K562 (cell line): ENCODE measurements at regions not wholly inside any gene's neighbourhood (a gene's known extent, or its start where the extent isn't known, plus 50 kb on each side); places are given as distances from the start of the nearest gene placed in this dataset.

ENCODE experiments used
- ATAC-seq: fragments of 200-7000 bp; cut with Tn5 transposase; 3 replicates; pipeline ENCODE4 v1.9.1; 2020; ENCODE audit warnings: moderate library complexity
- BruUV-seq: library from RNA; stranded (reverse); fragments of 400-500 nt; replicated peaks from 2 replicates; lab custom pipeline; 2021; lab: Mats Ljungman, UMichigan
- CTCF ChIA-PET: fragments of 300-600 bp; formaldehyde crosslinking; extraction: SDS; loops from one replicate; lab custom pipeline; 2021; ENCODE audit warnings: low intra/inter-chr PET ratio; lab: Yijun Ruan, JAX
- POLR2A ChIA-PET: fragments of 300-600, 350-650 bp; sonication (Branson Sonifier 250); formaldehyde crosslinking; extraction: SDS; loops from one replicate; lab custom pipeline; 2021; ENCODE audit warnings: antibody characterized with exemption, inconsistent platforms; lab: Yijun Ruan, JAX
- DNase-seq, 4 experiments: peaks; one replicate each; pipeline versions ENCODE4 v3.0.0 to v3.0.0-alpha.2; 2011 to 2018; ENCODE audit warnings: low spot score in 3 of 4, mixed read lengths in 3 of 4; ENCODE audit errors: extremely low read depth in 1 of 4
- FAIRE-seq: peaks from 2 replicates; lab custom pipeline; 2011; peaks lifted over from hg19 to GRCh38; lab: Jason Lieb, UNC
- H2AFZ ChIP-seq: 2 replicates; pipeline ENCODE4 v1.6.0; 2011; ENCODE audit warnings: low read depth, low read length, control low read depth, inconsistent platforms
- H3K27ac ChIP-seq: fragments of 200-600 bp; 3 replicates; pipeline ENCODE4 v1.8.0; 2011; ENCODE audit warnings: low read depth, mild to moderate bottlenecking, control low read depth, inconsistent platforms, low read length, moderate library complexity, mixed read lengths; ENCODE audit errors: extremely low read depth
- H3K27me3 ChIP-seq, 2 experiments: fragments of 300-600 bp in 1 of 2; 2 replicates in 1 of 2; 3 replicates in 1 of 2; pipeline versions ENCODE4 v1.6.0 to v1.8.0; 2011; ENCODE audit warnings: inconsistent platforms in 2 of 2, low read length in 2 of 2, mild to moderate bottlenecking in 1 of 2, mixed read lengths in 1 of 2, moderate library complexity in 1 of 2; ENCODE audit not compliant: control insufficient read depth in 2 of 2, insufficient read depth in 2 of 2
- H3K36me3 ChIP-seq: fragments of 300-600 bp; 3 replicates; pipeline ENCODE4 v1.8.0; 2011; ENCODE audit warnings: mild to moderate bottlenecking, low read length, inconsistent platforms; ENCODE audit not compliant: control insufficient read depth, insufficient read depth
- H3K4me1 ChIP-seq, 2 experiments: fragments of 200-600 bp in 1 of 2; replicated peaks in 1 of 2; 2 replicates in 1 of 2; 3 replicates in 1 of 2; pipeline versions ENCODE4 v1.5.1 to v1.8.0; 2011; ENCODE audit warnings: inconsistent platforms in 2 of 2, low read length in 2 of 2, mild to moderate bottlenecking in 1 of 2, mixed read lengths in 1 of 2, moderate library complexity in 1 of 2; ENCODE audit not compliant: control insufficient read depth in 2 of 2, insufficient read depth in 2 of 2
- H3K4me2 ChIP-seq: 2 replicates; pipeline ENCODE4 v1.6.1; 2011; ENCODE audit warnings: low read length, control low read depth, inconsistent platforms, mixed read lengths; ENCODE audit not compliant: insufficient read depth
- H3K4me3 ChIP-seq: fragments of 200-600 bp; sonication (generic), shearing (Covaris generic); 2 replicates; pipeline ENCODE4 v1.5.1; 2016; ENCODE audit warnings: control low read depth, inconsistent platforms
- H3K79me2 ChIP-seq: fragments of 200-600 bp; 3 replicates; pipeline ENCODE4 v1.8.0; 2011; ENCODE audit warnings: low read length, inconsistent platforms; ENCODE audit not compliant: control insufficient read depth, insufficient read depth
- H3K9ac ChIP-seq, 2 experiments: 2 replicates each; pipeline versions ENCODE4 v1.6.0 to v1.6.1; 2011; ENCODE audit warnings: low read depth in 2 of 2, low read length in 2 of 2, control low read depth in 1 of 2, inconsistent platforms in 1 of 2, mild to moderate bottlenecking in 1 of 2, mixed read lengths in 1 of 2; ENCODE audit not compliant: insufficient read depth in 1 of 2
- H3K9me1 ChIP-seq: one replicate; pipeline ENCODE4 v1.6.0; 2011; ENCODE audit warnings: inconsistent platforms, mild to moderate bottlenecking, low read length, moderate library complexity; ENCODE audit not compliant: control insufficient read depth, insufficient read depth
- H3K9me3 ChIP-seq: replicated peaks from 2 replicates; pipeline ENCODE4 v1.5.1; 2011; ENCODE audit warnings: low read depth, low read length, inconsistent platforms; ENCODE audit not compliant: control insufficient read depth, insufficient read depth
- H4K20me1 ChIP-seq: replicated peaks from 2 replicates; pipeline ENCODE4 v1.6.1; 2011; ENCODE audit warnings: low read length, inconsistent platforms, mixed read lengths; ENCODE audit not compliant: control insufficient read depth, insufficient read depth
- ATF4 ChIP-seq: fragments of 450-650 bp; formaldehyde crosslinking; IDR thresholded peaks from 2 replicates; pipeline ENCODE4 v1.4.0; 2022; ENCODE audit warnings: mild to moderate bottlenecking, moderate library complexity
- BCL6 ChIP-seq: fragments of 250-450 bp; sonication (Bioruptor Pico); IDR thresholded peaks from 2 replicates; pipeline ENCODE4 v1.4.0; 2020
- BRF2 ChIP-seq: IDR thresholded peaks from 3 replicates; pipeline ENCODE4 v1.6.1; 2011; ENCODE audit warnings: borderline replicate concordance, mild to moderate bottlenecking; ENCODE audit not compliant: insufficient read length, insufficient read depth
- E2F5 ChIP-seq: sonication (generic); formaldehyde crosslinking; IDR thresholded peaks from 2 replicates; pipeline ENCODE4 v1.8.0; 2022; ENCODE audit warnings: mild to moderate bottlenecking, missing genetic modification reagents
- ETV5 ChIP-seq: sonication (generic); formaldehyde crosslinking; IDR thresholded peaks from 2 replicates; pipeline ENCODE4 v1.4.0; 2020; ENCODE audit warnings: low read depth, mild to moderate bottlenecking, missing genetic modification reagents
- KLF13 ChIP-seq: fragments of 450-650 bp; IDR thresholded peaks from 2 replicates; pipeline ENCODE4 v1.6.1; 2016; ENCODE audit warnings: missing genetic modification characterization, low read depth, mild to moderate bottlenecking, missing compliant biosample characterization, moderate library complexity, borderline replicate concordance
- NELFE ChIP-seq: IDR thresholded peaks from 2 replicates; pipeline ENCODE4 v1.6.1; 2011; ENCODE audit warnings: mild to moderate bottlenecking; ENCODE audit not compliant: insufficient read depth, insufficient read length
- PURB ChIP-seq: sonication (generic); formaldehyde crosslinking; IDR thresholded peaks from 2 replicates; pipeline ENCODE4 v1.9.0; 2021; ENCODE audit warnings: low read depth, mild to moderate bottlenecking, missing genetic modification reagents
- SMARCA5 ChIP-seq: fragments of 450-650 bp; IDR thresholded peaks from 2 replicates; pipeline ENCODE4 v1.6.1; 2016
- SMC3 ChIP-seq: conservative IDR thresholded peaks from 2 replicates; pipeline ENCODE4 v1.6.1; 2011; ENCODE audit warnings: low read depth, low read length, improper control_type of control experiment; ENCODE audit not compliant: insufficient read depth
- SREBF1 ChIP-seq: fragments of 150-350 bp; IDR thresholded peaks from 2 replicates; pipeline ENCODE4 v1.6.1; 2014; ENCODE audit warnings: antibody characterized with exemption, low read depth, low read length, borderline replicate concordance
- SUPT5H ChIP-seq: fragments of 450-650 bp; IDR thresholded peaks from 2 replicates; pipeline ENCODE4 v1.6.1; 2016
- XRCC5 ChIP-seq: fragments of 200-400 bp; formaldehyde crosslinking; IDR thresholded peaks from 2 replicates; pipeline ENCODE4 v1.6.1; 2017; ENCODE audit warnings: low read depth, mild to moderate bottlenecking, low read length
- ZNF134 ChIP-seq: fragments of 250-450 bp; sonication (Bioruptor Pico); conservative IDR thresholded peaks from 2 replicates; pipeline ENCODE4 v1.4.0; 2020
- ZZZ3 ChIP-seq: fragments of 450-650 bp; IDR thresholded peaks from 2 replicates; pipeline ENCODE4 v1.6.1; 2016; ENCODE audit warnings: antibody characterized with exemption, mild to moderate bottlenecking, moderate library complexity
- WGBS: fragments of 100-300 bp; shearing (Covaris generic); methylation state at CpG from one replicate; pipeline ENCODE4 v1.1.6; 2016; ENCODE audit warnings: low coverage, mixed read lengths; ENCODE audit not compliant: insufficient coverage; ENCODE audit errors: missing lambda C conversion rate; 5-methylcytosine and 5-hydroxymethylcytosine counted together
- in situ Hi-C: fragments of 300-500 bp; cut with MboI; formaldehyde crosslinking; loops from 4 replicates; pipeline ENCODE4 v1.15.0; 2018; ENCODE audit warnings: inconsistent platforms, mixed read lengths
- intact Hi-C: fragments of 100-400 bp; cut with micrococcal nuclease; formaldehyde crosslinking; loops from 2 replicates; pipeline ENCODE4 v1.14.2; 2022
- TF ChIP-seq, protein P1 (sequence below): fragments of 450-650 bp; IDR thresholded peaks from 2 replicates; pipeline ENCODE4 v1.7.1; 2018; ENCODE audit warnings: mild to moderate bottlenecking, low read depth; ENCODE audit not compliant: partially characterized antibody

GRCh38 chr5:133867851-133868545 is 100.4 kb downstream of the C5orf15 start (continued):
- no peak for TF ChIP-seq PURB (CRISPR knock-in tag)
- TF ChIP-seq, all 486 proteins: peak for 0

GRCh38 chr5:133867341-133867740 is 101.1 kb downstream of the C5orf15 start:
- no peaks in the 10 kb centered on the region for H3K9me1 ChIP-seq
- H3K9me3 ChIP-seq = no peaks in the 10 kb centered on the region
- H3K79me2 ChIP-seq = no peaks in the 10 kb centered on the region
- BruUV-seq = no TSS peak
- no peak for FAIRE-seq
- no peak overlapping the region for H3K9ac ChIP-seq
- H3K4me2 ChIP-seq = no peak overlapping the region
- H3K4me3 ChIP-seq = no peak overlapping the region
- peaks cover 3 to 4% of the 10 kb centered on the region in 2 experiments; a peak in 2 of 5 replicates for H3K4me1 ChIP-seq
- no peak overlapping the region for H2AFZ ChIP-seq
- CTCF ChIA-PET = no interaction called here
- 8% methylated on average over 4 of the region's 4 CpGs for WGBS
- no peak for ATAC-seq
- H3K36me3 ChIP-seq = no peaks in the 10 kb centered on the region
- H3K27ac ChIP-seq = no peak overlapping the region
- in situ Hi-C loops (no loop called here), intact Hi-C loops (loop anchor here (5.0 to 10.0 kb wide), 3 partner anchors 75 to 315 kb away; no protein-coding TSS in a partner anchor)
- peaks cover 12 to 46% of the 10 kb centered on the region in 2 experiments for H3K27me3 ChIP-seq
- H4K20me1 ChIP-seq = 0 out of 2 replicates have a peak, but pooled peaks cover 4% of the 10 kb centered on the region
- no peak for DNase-seq
- POLR2A ChIA-PET = interaction anchor here (1.2 kb wide), 1 partner anchor 102 kb away, joined by 3 read pairs; no protein-coding TSS in a partner anchor
- no peak for TF ChIP-seq SUPT5H
- TF ChIP-seq ZNF134 (CRISPR knock-in tag) = no peak
- TF ChIP-seq NELFE = no peak
- no peak for TF ChIP-seq ETV5
- no peak for TF ChIP-seq KLF13 (tag)
- no peak for TF ChIP-seq E2F5
- no peak for TF ChIP-seq ATF4
- TF ChIP-seq, protein P1, sequence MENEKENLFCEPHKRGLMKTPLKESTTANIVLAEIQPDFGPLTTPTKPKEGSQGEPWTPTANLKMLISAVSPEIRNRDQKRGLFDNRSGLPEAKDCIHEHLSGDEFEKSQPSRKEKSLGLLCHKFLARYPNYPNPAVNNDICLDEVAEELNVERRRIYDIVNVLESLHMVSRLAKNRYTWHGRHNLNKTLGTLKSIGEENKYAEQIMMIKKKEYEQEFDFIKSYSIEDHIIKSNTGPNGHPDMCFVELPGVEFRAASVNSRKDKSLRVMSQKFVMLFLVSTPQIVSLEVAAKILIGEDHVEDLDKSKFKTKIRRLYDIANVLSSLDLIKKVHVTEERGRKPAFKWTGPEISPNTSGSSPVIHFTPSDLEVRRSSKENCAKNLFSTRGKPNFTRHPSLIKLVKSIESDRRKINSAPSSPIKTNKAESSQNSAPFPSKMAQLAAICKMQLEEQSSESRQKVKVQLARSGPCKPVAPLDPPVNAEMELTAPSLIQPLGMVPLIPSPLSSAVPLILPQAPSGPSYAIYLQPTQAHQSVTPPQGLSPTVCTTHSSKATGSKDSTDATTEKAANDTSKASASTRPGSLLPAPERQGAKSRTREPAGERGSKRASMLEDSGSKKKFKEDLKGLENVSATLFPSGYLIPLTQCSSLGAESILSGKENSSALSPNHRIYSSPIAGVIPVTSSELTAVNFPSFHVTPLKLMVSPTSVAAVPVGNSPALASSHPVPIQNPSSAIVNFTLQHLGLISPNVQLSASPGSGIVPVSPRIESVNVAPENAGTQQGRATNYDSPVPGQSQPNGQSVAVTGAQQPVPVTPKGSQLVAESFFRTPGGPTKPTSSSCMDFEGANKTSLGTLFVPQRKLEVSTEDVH = no peak
- TF ChIP-seq SREBF1 = no peak
- no peak for TF ChIP-seq SMARCA5
- TF ChIP-seq BRF2 = no peak
- no peak for TF ChIP-seq BCL6 (CRISPR knock-in tag)
- TF ChIP-seq XRCC5 = no peak
- no peak for TF ChIP-seq SMC3
- no peak for TF ChIP-seq ZZZ3
